Chondrocyte (in vitro differentiated cells): ENCODE measurements at regions not wholly inside any gene's neighbourhood (a gene's known extent, or its start where the extent isn't known, plus 50 kb on each side); places are given as distances from the start of the nearest gene placed in this dataset.
A peak's percentile ranks its signal among the peaks of the same experiment; 100 is the strongest.

ENCODE experiments used
- DNase-seq: peaks from one replicate; pipeline ENCODE4 v3.0.0; 2021; ENCODE audit warnings: mixed read lengths, low spot score
- H3K27ac Mint-ChIP-seq: one replicate; pipeline ENCODE4 v1.8.0; 2021; ENCODE audit warnings: mild to moderate bottlenecking, moderate library complexity, mixed read lengths; ENCODE audit not compliant: unreplicated experiment
- H3K27me3 Mint-ChIP-seq: 2 replicates; pipeline ENCODE4 v1.8.0; 2021; ENCODE audit warnings: low read depth, mixed read lengths
- H3K36me3 Mint-ChIP-seq: 2 replicates; pipeline ENCODE4 v1.8.0; 2021; ENCODE audit warnings: low read depth, mixed read lengths
- H3K4me1 Mint-ChIP-seq: 2 replicates; pipeline ENCODE4 v1.8.0; 2021; ENCODE audit warnings: low read depth, mild to moderate bottlenecking, mixed read lengths
- H3K4me3 Mint-ChIP-seq: one replicate; pipeline ENCODE4 v1.8.0; 2021; ENCODE audit warnings: mild to moderate bottlenecking, moderate library complexity, mixed read lengths; ENCODE audit not compliant: unreplicated experiment
- H3K9me3 Mint-ChIP-seq: 2 replicates; pipeline ENCODE4 v1.8.0; 2021; ENCODE audit warnings: low read depth, mixed read lengths
- CTCF ChIP-seq: fragments of 200-600 bp; sonication (generic); IDR thresholded peaks from 2 replicates; pipeline ENCODE4 v1.5.0; 2021; ENCODE audit warnings: antibody characterized with exemption, mild to moderate bottlenecking, moderate library complexity

GRCh38 chr4:165631208-165631894 is 241.7 kb upstream of the TLL1 start:
- H3K27me3 Mint-ChIP-seq = no peaks in the 10 kb centered on the region
- peaks cover 5% of the 10 kb centered on the region for H3K4me1 Mint-ChIP-seq
- DNase-seq = no peak
- H3K27ac Mint-ChIP-seq = no peak overlapping the region
- no peak overlapping the region for H3K4me3 Mint-ChIP-seq
- TF ChIP-seq CTCF = no peak
- H3K36me3 Mint-ChIP-seq = peaks cover 1% of the 10 kb centered on the region
- H3K9me3 Mint-ChIP-seq = peaks cover 5% of the 10 kb centered on the region

GRCh38 chr4:165631912-165632311 is 241.1 kb upstream of the TLL1 start:
- Mint-ChIP-seq H3K27ac (no peak overlapping the region), H3K36me3 (peaks cover 1% of the 10 kb centered on the region), H3K4me3 (no peak overlapping the region), H3K4me1 (peaks cover 5% of the 10 kb centered on the region), H3K27me3 (no peaks in the 10 kb centered on the region), H3K9me3 (peaks cover 9% of the 10 kb centered on the region)
- DNase-seq = no peak
- no peak for TF ChIP-seq CTCF

GRCh38 chr4:165634766-165635165 is 238.3 kb upstream of the TLL1 start:
- Mint-ChIP-seq H3K4me1 (peaks cover 7% of the 10 kb centered on the region), H3K27ac (no peak overlapping the region), H3K4me3 (no peak overlapping the region), H3K27me3 (peaks cover 2% of the 10 kb centered on the region), H3K36me3 (peaks cover 1% of the 10 kb centered on the region), H3K9me3 (peaks cover 16% of the 10 kb centered on the region)
- DNase-seq = no peak
- TF ChIP-seq CTCF = no peak

- Mint-ChIP-seq H3K4me1 (peaks cover 10% of the 10 kb centered on the region), H3K4me3 (no peak overlapping the region), H3K36me3 (peaks cover 1% of the 10 kb centered on the region), H3K9me3 (peaks cover 16% of the 10 kb centered on the region), H3K27ac (no peak overlapping the region), H3K27me3 (peaks cover 2% of the 10 kb centered on the region)
- peak; percentile 40 for DNase-seq
- TF ChIP-seq CTCF = no peak
These were observed 237.7 kb upstream of the TLL1 start for GRCh38 chr4:165635381-165635780.

- H3K27me3 Mint-ChIP-seq = peaks cover 3% of the 10 kb centered on the region
- no peak for DNase-seq
- H3K4me1 Mint-ChIP-seq = peaks cover 10% of the 10 kb centered on the region
- no peak for TF ChIP-seq CTCF
- H3K36me3 Mint-ChIP-seq = peaks cover 1% of the 10 kb centered on the region
- H3K9me3 Mint-ChIP-seq = peaks cover 16% of the 10 kb centered on the region
- H3K27ac Mint-ChIP-seq = no peak overlapping the region
- no peak overlapping the region for H3K4me3 Mint-ChIP-seq
These were observed 237.1 kb upstream of the TLL1 start for GRCh38 chr4:165635951-165636350.
